ENCODE measurements at regions not wholly inside any gene's neighbourhood (a gene's known extent, or its start where the extent isn't known, plus 50 kb on each side); places are given as distances from the start of the nearest gene placed in this dataset.

DNA sequence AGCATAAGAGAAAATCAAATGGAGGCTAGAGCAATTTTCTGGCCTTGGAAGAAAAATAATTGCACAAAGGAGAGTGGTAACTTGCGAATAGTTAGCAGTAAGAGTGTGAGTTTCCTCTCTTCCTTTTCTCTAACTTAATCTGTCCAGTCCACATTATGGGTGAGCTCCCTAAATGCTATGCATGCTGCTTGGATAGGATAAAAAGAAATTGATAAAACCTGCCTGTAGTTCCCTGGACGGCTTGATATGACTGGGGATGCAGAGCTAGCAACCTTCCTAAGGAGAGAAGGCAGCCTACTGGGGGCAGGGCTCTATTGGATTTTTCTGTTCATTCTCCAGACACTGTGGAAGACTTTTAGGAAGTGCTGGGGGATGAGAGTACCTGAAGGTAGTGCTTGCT is 311.3 kb downstream of the LMO7 start:
- TF ChIP-seq CTCF (IDR thresholded peaks at IDR 0.05) (no peak), POLR2A (IDR thresholded peaks at IDR 0.05) (no peak)

Data from body of pancreas (tissue), 4 donors.